ENCODE measurements at regions not wholly inside any gene's neighbourhood (a gene's known extent, or its start where the extent isn't known, plus 50 kb on each side); places are given as distances from the start of the nearest gene placed in this dataset.

DNA sequence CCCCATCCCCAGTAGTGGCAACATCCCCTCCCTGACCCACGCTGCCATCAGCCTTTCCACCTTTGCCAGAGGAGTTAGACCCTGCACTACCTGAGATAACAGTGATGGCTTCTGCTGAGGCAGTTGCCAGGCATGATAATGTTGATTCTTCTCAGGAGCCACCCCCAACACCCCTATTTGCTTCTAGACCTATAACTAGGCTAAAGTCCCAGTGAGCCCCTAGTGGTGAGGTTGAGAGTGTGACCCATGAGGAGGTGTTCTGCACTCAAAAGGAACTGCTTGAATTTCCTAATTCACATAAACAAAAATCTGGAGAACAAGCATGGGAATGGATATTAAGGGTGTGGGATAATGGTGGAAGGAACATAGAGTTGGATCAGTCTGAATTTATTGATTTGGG is 159.6 kb upstream of the COL11A1 start:
- Histone ChIP-seq H3K27me3 (ENCODE audit: control insufficient read depth in 1 of 2, insufficient read depth in 2 of 2, low read length in 2 of 2) (no peaks in the 10 kb centered on the region), H3K4me1 (ENCODE audit: insufficient read depth, low read length) (no peaks in the 10 kb centered on the region), H3K27ac (ENCODE audit: low read depth in 1 of 2, low read length in 2 of 2) (no peak overlapping the region), H3K9me3 (ENCODE audit: control insufficient read depth in 1 of 2, insufficient read depth in 1 of 2, low read length in 2 of 2) (no peaks in the 10 kb centered on the region), H3K36me3 (ENCODE audit: insufficient read depth, low read length) (no peaks in the 10 kb centered on the region), H3K4me3 (ENCODE audit: low read length) (no peak overlapping the region)
- Mint-ChIP-seq H3K36me3 (ENCODE audit: low read depth) (no peaks in the 10 kb centered on the region), H3K9me3 (peaks cover 6% of the 10 kb centered on the region), H3K27ac (no peak overlapping the region), H3K4me1 (ENCODE audit: low read depth) (no peaks in the 10 kb centered on the region), H3K27me3 (no peaks in the 10 kb centered on the region), H3K4me3 (no peak overlapping the region)
- intact Hi-C loops (cut with DNase I, micrococcal nuclease): no loop called here
- TF ChIP-seq, protein P1, sequence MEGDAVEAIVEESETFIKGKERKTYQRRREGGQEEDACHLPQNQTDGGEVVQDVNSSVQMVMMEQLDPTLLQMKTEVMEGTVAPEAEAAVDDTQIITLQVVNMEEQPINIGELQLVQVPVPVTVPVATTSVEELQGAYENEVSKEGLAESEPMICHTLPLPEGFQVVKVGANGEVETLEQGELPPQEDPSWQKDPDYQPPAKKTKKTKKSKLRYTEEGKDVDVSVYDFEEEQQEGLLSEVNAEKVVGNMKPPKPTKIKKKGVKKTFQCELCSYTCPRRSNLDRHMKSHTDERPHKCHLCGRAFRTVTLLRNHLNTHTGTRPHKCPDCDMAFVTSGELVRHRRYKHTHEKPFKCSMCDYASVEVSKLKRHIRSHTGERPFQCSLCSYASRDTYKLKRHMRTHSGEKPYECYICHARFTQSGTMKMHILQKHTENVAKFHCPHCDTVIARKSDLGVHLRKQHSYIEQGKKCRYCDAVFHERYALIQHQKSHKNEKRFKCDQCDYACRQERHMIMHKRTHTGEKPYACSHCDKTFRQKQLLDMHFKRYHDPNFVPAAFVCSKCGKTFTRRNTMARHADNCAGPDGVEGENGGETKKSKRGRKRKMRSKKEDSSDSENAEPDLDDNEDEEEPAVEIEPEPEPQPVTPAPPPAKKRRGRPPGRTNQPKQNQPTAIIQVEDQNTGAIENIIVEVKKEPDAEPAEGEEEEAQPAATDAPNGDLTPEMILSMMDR (IDR thresholded peaks at IDR 0.05): no peak
- ChIA-PET POLR2A (no interaction called here), CTCF (no interaction called here)
- ATAC-seq (ENCODE audit: poor library complexity): no peak
- no peak for DNase-seq

DNA sequence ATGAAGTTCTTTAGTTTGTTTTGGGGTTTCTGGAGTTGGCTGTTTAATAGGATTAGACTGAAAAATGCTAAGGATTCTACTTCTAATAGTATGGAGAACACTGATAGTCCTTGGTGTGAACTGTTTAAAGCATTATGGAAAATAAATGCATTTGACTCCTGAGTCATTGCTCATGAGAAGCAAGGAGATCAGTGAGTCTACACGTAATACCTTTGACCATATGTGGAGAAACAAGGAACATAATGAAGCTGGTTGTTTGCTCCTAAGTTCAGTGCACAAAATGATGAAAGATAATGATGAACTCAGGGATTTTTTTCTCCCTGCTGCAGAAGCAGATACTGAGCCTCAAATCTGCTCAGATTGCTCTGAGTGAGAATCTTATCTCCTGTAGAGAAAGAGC is 158.9 kb upstream of the COL11A1 start:
- no peak overlapping the region for H3K27ac ChIP-seq (ENCODE audit: low read depth in 1 of 2, low read length in 2 of 2)
- no peak for ATAC-seq (ENCODE audit: poor library complexity)
- Mint-ChIP-seq H3K4me1 (ENCODE audit: low read depth) (no peaks in the 10 kb centered on the region), H3K4me3 (no peak overlapping the region), H3K27ac (no peak overlapping the region), H3K9me3 (peaks cover 3% of the 10 kb centered on the region), H3K36me3 (ENCODE audit: low read depth) (no peaks in the 10 kb centered on the region), H3K27me3 (no peaks in the 10 kb centered on the region)
- no peaks in the 10 kb centered on the region for H3K4me1 ChIP-seq (ENCODE audit: insufficient read depth, low read length)
- ChIA-PET CTCF (no interaction called here), POLR2A (no interaction called here)
- no peaks in the 10 kb centered on the region for H3K9me3 ChIP-seq (ENCODE audit: control insufficient read depth in 1 of 2, insufficient read depth in 1 of 2, low read length in 2 of 2)
- H3K36me3 ChIP-seq (ENCODE audit: insufficient read depth, low read length): no peaks in the 10 kb centered on the region
- TF ChIP-seq, protein P1 (IDR thresholded peaks at IDR 0.05): no peak
- DNase-seq: no peak
- no peaks in the 10 kb centered on the region for H3K27me3 ChIP-seq (ENCODE audit: control insufficient read depth in 1 of 2, insufficient read depth in 2 of 2, low read length in 2 of 2)
- H3K4me3 ChIP-seq (ENCODE audit: low read length): no peak overlapping the region
- intact Hi-C loops (cut with DNase I, micrococcal nuclease): no loop called here

DNA sequence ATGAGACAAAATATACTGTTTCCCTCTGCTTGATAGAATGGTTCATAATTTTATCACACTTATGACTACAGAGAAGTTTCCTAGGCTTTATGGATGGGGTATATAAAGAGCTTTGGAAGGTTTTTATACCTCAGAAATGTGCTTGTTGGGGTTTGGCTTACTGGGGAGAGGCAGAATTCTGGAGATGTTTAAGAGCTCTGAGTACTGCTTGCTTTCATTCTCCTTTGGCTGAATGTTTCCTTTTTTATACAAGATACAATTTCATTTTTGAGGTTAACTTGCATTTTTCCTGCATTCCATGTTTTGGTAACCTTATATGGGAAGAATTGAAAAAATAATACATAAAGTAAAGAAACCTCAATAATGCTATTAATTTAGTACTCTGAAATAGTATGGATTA is 157.7 kb upstream of the COL11A1 start:
- no peaks in the 10 kb centered on the region for H3K4me1 ChIP-seq (ENCODE audit: insufficient read depth, low read length)
- Mint-ChIP-seq H3K27me3 (no peaks in the 10 kb centered on the region), H3K36me3 (ENCODE audit: low read depth) (no peaks in the 10 kb centered on the region), H3K4me3 (no peak overlapping the region), H3K9me3 (peaks cover 3% of the 10 kb centered on the region), H3K4me1 (ENCODE audit: low read depth) (no peaks in the 10 kb centered on the region), H3K27ac (no peak overlapping the region)
- no peaks in the 10 kb centered on the region for H3K9me3 ChIP-seq (ENCODE audit: control insufficient read depth in 1 of 2, insufficient read depth in 1 of 2, low read length in 2 of 2)
- no peak overlapping the region for H3K4me3 ChIP-seq (ENCODE audit: low read length)
- DNase-seq (no peak), ATAC-seq (ENCODE audit: poor library complexity) (no peak)
- H3K27me3 ChIP-seq (ENCODE audit: control insufficient read depth in 1 of 2, insufficient read depth in 2 of 2, low read length in 2 of 2): no peaks in the 10 kb centered on the region
- H3K27ac ChIP-seq (ENCODE audit: low read depth in 1 of 2, low read length in 2 of 2): no peak overlapping the region
- H3K36me3 ChIP-seq (ENCODE audit: insufficient read depth, low read length): no peaks in the 10 kb centered on the region
- TF ChIP-seq, protein P1 (IDR thresholded peaks at IDR 0.05): no peak
- ChIA-PET POLR2A (no interaction called here), CTCF (no interaction called here)
- intact Hi-C loops (cut with DNase I, micrococcal nuclease): no loop called here
